Vagina (tissue), 1 donor: ENCODE measurements at regions not wholly inside any gene's neighbourhood (a gene's known extent, or its start where the extent isn't known, plus 50 kb on each side); places are given as distances from the start of the nearest gene placed in this dataset. TPM values are rescaled to one million over a fixed set of nuclear protein-coding genes. Genes with fewer than 3 reads are reported as not detected.

Experiments used
- small RNA-seq: library from RNA; depleted of rRNA; stranded (forward); fragments of <200 nt; gene quantifications from one replicate; pipeline ENCODE3, GENCODE V24; 2016

Small RNA genes in the stretch of these regions (small RNA-seq; reads per million reads assigned to genes)
- gene AC084759.1, result not detected
